Left ventricle myocardium superior (tissue), 1 donor: ENCODE measurements at regions not wholly inside any gene's neighbourhood (a gene's known extent, or its start where the extent isn't known, plus 50 kb on each side); places are given as distances from the start of the nearest gene placed in this dataset.

Experiments used
- ATAC-seq: fragments of 200-7000 bp; cut with Tn5 transposase; one replicate; pipeline ENCODE4 v1.9.1; 2020; ENCODE audit warnings: mild to moderate bottlenecking, moderate library complexity
- DNase-seq: peaks from one replicate; pipeline ENCODE4 v3.0.0-alpha.2; 2020
- intact Hi-C: fragments of 100-400 bp; cut with micrococcal nuclease; formaldehyde crosslinking; loops from one replicate; pipeline ENCODE4 v1.11.0; 2022
- donor health status: DM: no; HTN: yes; CAD: no; lungs with severe emphysema.

- intact Hi-C loops = no loop called here
- DNase-seq = no peak
- ATAC-seq = no peak
Measured at GRCh38 chr22:48619721-48620120, 1208.0 kb downstream of the BRD1 start.

GRCh38 chr22:48618326-48618725 lies 1209.3 kb downstream of the BRD1 start:
- intact Hi-C loops = no loop called here

GRCh38 chr22:48616656-48617055 lies 1211.0 kb downstream of the BRD1 start:
- no peak for DNase-seq
- ATAC-seq = no peak
- intact Hi-C loops = no loop called here

More at GRCh38 chr22:48618326-48618725, 1209.3 kb downstream of the BRD1 start:
- no peak for DNase-seq
- ATAC-seq = no peak

- no peak for DNase-seq
- intact Hi-C loops = no loop called here
- ATAC-seq = no peak
Measured at GRCh38 chr22:48615171-48616008, 1212.3 kb downstream of the BRD1 start.

GRCh38 chr22:48613566-48614200 lies 1214.0 kb downstream of the BRD1 start:
- no peak for ATAC-seq
- DNase-seq = no peak
- intact Hi-C loops = no loop called here

GRCh38 chr22:48612077-48612995 lies 1215.3 kb downstream of the BRD1 start:
- no peak for DNase-seq
- no peak for ATAC-seq

GRCh38 chr22:48609279-48609865 lies 1218.3 kb downstream of the BRD1 start:
- intact Hi-C loops = no loop called here
- no peak for ATAC-seq
- no peak for DNase-seq

More at GRCh38 chr22:48612077-48612995, 1215.3 kb downstream of the BRD1 start:
- intact Hi-C loops = no loop called here

- intact Hi-C loops = no loop called here
- DNase-seq = no peak
- no peak for ATAC-seq
Measured at GRCh38 chr22:48607901-48608662, 1219.6 kb downstream of the BRD1 start.

- intact Hi-C loops = no loop called here
- DNase-seq (no peak), ATAC-seq (no peak)
Measured at GRCh38 chr22:48606684-48607307, 1220.9 kb downstream of the BRD1 start.

- ATAC-seq (no peak), DNase-seq (no peak)
- intact Hi-C loops = no loop called here
Measured at GRCh38 chr22:48605856-48606481, 1221.7 kb downstream of the BRD1 start.

- ATAC-seq (no peak), DNase-seq (no peak)
Measured at GRCh38 chr22:48605125-48605524, 1222.5 kb downstream of the BRD1 start.

GRCh38 chr22:48603621-48604320 lies 1223.9 kb downstream of the BRD1 start:
- no peak for DNase-seq
- intact Hi-C loops = no loop called here
- no peak for ATAC-seq

More at GRCh38 chr22:48605125-48605524, 1222.5 kb downstream of the BRD1 start:
- intact Hi-C loops = no loop called here

- no peak for ATAC-seq
Measured at GRCh38 chr22:48602805-48603518, 1224.7 kb downstream of the BRD1 start.

GRCh38 chr22:48600681-48601080 lies 1227.0 kb downstream of the BRD1 start:
- DNase-seq (no peak), ATAC-seq (no peak)
- intact Hi-C loops = no loop called here

More at GRCh38 chr22:48602805-48603518, 1224.7 kb downstream of the BRD1 start:
- intact Hi-C loops = no loop called here
- DNase-seq = no peak

- intact Hi-C loops = no loop called here
- ATAC-seq = no peak
- no peak for DNase-seq
Measured at GRCh38 chr22:48600171-48600570, 1227.5 kb downstream of the BRD1 start.

GRCh38 chr22:48599346-48599745 lies 1228.3 kb downstream of the BRD1 start:
- intact Hi-C loops = no loop called here
- no peak for ATAC-seq
- no peak for DNase-seq
